Activated T-cell treated with anti-CD3 and anti-CD28 coated beads, Interleukin-2, amount 50 U/mL, for 1 hour (primary cell): ENCODE measurements at regions not wholly inside any gene's neighbourhood (a gene's known extent, or its start where the extent isn't known, plus 50 kb on each side); places are given as distances from the start of the nearest gene placed in this dataset.
"Not testable (repeated sequence)": the region's sequence is repeated elsewhere in the genome, so short reads cannot be mapped to it uniquely, and the experiment has no call there.

Source experiments
- DNase-seq: peaks from one replicate; pipeline ENCODE4 v3.0.0-alpha.2; 2020

GRCh38 chr13:107999751-108000150, 215.6 kb downstream of the LIG4 start:
- DNase-seq = no peak

- no peak for DNase-seq
These were observed 221.2 kb downstream of the LIG4 start for GRCh38 chr13:107994137-107994536.

- no peak for DNase-seq
These were observed 221.9 kb downstream of the LIG4 start for GRCh38 chr13:107993239-107993949.

GRCh38 chr13:107992542-107992941, 222.8 kb downstream of the LIG4 start:
- DNase-seq = no peak

- no peak for DNase-seq
These were observed 238.2 kb downstream of the LIG4 start for GRCh38 chr13:107977071-107977574.

- DNase-seq = no peak
These were observed 238.7 kb downstream of the LIG4 start for GRCh38 chr13:107976628-107977027.

- no peak for DNase-seq
These were observed 240.9 kb downstream of the LIG4 start for GRCh38 chr13:107974409-107974808.

GRCh38 chr13:107969546-107969945, 245.8 kb downstream of the LIG4 start:
- DNase-seq = no peak

- no peak for DNase-seq
These were observed 246.9 kb downstream of the LIG4 start for GRCh38 chr13:107968470-107968869.

- no peak for DNase-seq
These were observed 250.9 kb downstream of the LIG4 start for GRCh38 chr13:107964395-107964794.

GRCh38 chr13:107961849-107962608, 253.3 kb downstream of the LIG4 start:
- no peak for DNase-seq

GRCh38 chr13:107960301-107960700, 255.0 kb downstream of the LIG4 start:
- no peak for DNase-seq

GRCh38 chr13:107956889-107957288, 258.4 kb downstream of the LIG4 start:
- DNase-seq = no peak

- no peak for DNase-seq
These were observed 273.2 kb downstream of the LIG4 start for GRCh38 chr13:107942030-107942617.

GRCh38 chr13:107941345-107942029, 273.8 kb downstream of the LIG4 start:
- DNase-seq = no peak

- no peak for DNase-seq
These were observed 277.5 kb downstream of the LIG4 start for GRCh38 chr13:107937848-107938247.

GRCh38 chr13:107931056-107931455, 284.3 kb downstream of the LIG4 start:
- DNase-seq = no peak

GRCh38 chr13:107928762-107929161, 286.6 kb downstream of the LIG4 start:
- no peak for DNase-seq

- no peak for DNase-seq
These were observed 287.8 kb downstream of the LIG4 start for GRCh38 chr13:107927557-107927956.

GRCh38 chr13:107926515-107926914, 288.8 kb downstream of the LIG4 start:
- not testable (repeated sequence) for DNase-seq

- not testable (repeated sequence) for DNase-seq
These were observed 298.4 kb downstream of the LIG4 start for GRCh38 chr13:107916902-107917301.

GRCh38 chr13:107912745-107913144, 302.6 kb downstream of the LIG4 start:
- DNase-seq = no peak
